ENCODE measurements at regions not wholly inside any gene's neighbourhood (a gene's known extent, or its start where the extent isn't known, plus 50 kb on each side); places are given as distances from the start of the nearest gene placed in this dataset.

DNA sequence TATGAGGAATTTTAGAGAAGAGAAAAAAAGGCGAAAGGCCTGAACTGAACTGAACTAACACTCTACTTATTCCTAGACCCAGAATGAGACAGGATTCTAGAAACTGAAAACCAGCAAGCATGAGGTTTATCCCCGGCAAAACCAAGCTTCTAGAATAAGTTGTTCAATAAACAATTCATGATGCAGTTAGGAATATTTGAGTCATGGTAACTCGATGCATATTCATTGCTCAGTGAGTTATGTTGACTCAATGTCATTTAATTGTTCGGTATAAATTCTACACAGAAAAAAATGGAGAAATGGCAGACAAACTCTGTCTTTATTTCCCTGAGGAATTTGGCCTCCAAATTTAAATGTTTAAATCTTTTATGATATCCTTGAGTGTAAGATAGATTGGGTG is 321.5 kb downstream of the SATB2 start:
- TF ChIP-seq, protein P1, sequence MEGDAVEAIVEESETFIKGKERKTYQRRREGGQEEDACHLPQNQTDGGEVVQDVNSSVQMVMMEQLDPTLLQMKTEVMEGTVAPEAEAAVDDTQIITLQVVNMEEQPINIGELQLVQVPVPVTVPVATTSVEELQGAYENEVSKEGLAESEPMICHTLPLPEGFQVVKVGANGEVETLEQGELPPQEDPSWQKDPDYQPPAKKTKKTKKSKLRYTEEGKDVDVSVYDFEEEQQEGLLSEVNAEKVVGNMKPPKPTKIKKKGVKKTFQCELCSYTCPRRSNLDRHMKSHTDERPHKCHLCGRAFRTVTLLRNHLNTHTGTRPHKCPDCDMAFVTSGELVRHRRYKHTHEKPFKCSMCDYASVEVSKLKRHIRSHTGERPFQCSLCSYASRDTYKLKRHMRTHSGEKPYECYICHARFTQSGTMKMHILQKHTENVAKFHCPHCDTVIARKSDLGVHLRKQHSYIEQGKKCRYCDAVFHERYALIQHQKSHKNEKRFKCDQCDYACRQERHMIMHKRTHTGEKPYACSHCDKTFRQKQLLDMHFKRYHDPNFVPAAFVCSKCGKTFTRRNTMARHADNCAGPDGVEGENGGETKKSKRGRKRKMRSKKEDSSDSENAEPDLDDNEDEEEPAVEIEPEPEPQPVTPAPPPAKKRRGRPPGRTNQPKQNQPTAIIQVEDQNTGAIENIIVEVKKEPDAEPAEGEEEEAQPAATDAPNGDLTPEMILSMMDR (tag by site-specific recombination; IDR thresholded peaks at IDR 0.05): no peak
- TF ChIP-seq ZNF133 (tag by site-specific recombination; IDR thresholded peaks at IDR 0.05) (no peak), EGR2 (tag by site-specific recombination; IDR thresholded peaks at IDR 0.05; ENCODE audit: low read depth) (no peak), SALL2 (tag by site-specific recombination; IDR thresholded peaks at IDR 0.05; ENCODE audit: borderline replicate concordance) (no peak), YY1 (tag by site-specific recombination; IDR thresholded peaks at IDR 0.05) (no peak), ZNF350 (tag by site-specific recombination; IDR thresholded peaks at IDR 0.05) (no peak), ZNF670 (tag by site-specific recombination; IDR thresholded peaks at IDR 0.05; ENCODE audit: low read depth) (no peak), ZBTB8A (tag by site-specific recombination; IDR thresholded peaks at IDR 0.05) (no peak), ZNF404 (tag by site-specific recombination; IDR thresholded peaks at IDR 0.05) (no peak), ZNF175 (tag by site-specific recombination; IDR thresholded peaks at IDR 0.05) (no peak)
- TF ChIP-seq, protein P2, sequence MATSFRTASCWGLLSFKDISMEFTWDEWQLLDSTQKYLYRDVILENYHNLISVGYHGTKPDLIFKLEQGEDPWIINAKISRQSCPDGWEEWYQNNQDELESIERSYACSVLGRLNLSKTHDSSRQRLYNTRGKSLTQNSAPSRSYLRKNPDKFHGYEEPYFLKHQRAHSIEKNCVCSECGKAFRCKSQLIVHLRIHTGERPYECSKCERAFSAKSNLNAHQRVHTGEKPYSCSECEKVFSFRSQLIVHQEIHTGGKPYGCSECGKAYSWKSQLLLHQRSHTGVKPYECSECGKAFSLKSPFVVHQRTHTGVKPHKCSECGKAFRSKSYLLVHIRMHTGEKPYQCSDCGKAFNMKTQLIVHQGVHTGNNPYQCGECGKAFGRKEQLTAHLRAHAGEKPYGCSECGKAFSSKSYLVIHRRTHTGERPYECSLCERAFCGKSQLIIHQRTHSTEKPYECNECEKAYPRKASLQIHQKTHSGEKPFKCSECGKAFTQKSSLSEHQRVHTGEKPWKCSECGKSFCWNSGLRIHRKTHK (tag by site-specific recombination; IDR thresholded peaks at IDR 0.05): no peak
- TF ChIP-seq, protein P3, sequence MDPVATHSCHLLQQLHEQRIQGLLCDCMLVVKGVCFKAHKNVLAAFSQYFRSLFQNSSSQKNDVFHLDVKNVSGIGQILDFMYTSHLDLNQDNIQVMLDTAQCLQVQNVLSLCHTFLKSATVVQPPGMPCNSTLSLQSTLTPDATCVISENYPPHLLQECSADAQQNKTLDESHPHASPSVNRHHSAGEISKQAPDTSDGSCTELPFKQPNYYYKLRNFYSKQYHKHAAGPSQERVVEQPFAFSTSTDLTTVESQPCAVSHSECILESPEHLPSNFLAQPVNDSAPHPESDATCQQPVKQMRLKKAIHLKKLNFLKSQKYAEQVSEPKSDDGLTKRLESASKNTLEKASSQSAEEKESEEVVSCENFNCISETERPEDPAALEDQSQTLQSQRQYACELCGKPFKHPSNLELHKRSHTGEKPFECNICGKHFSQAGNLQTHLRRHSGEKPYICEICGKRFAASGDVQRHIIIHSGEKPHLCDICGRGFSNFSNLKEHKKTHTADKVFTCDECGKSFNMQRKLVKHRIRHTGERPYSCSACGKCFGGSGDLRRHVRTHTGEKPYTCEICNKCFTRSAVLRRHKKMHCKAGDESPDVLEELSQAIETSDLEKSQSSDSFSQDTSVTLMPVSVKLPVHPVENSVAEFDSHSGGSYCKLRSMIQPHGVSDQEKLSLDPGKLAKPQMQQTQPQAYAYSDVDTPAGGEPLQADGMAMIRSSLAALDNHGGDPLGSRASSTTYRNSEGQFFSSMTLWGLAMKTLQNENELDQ (tag by site-specific recombination; IDR thresholded peaks at IDR 0.05; ENCODE audit: low read depth): no peak
